CD4-positive, alpha-beta T cell (primary cell): ENCODE measurements at regions not wholly inside any gene's neighbourhood (a gene's known extent, or its start where the extent isn't known, plus 50 kb on each side); places are given as distances from the start of the nearest gene placed in this dataset.

Experiments
- ATAC-seq: fragments of 200-7000 bp; cut with Tn5 transposase; one replicate; pipeline ENCODE4 v1.10.0; 2022; ENCODE audit warnings: mild to moderate bottlenecking; ENCODE audit not compliant: poor library complexity
- CTCF ChIA-PET: fragments of 350-600 bp; sonication (Branson Sonifier 250); formaldehyde crosslinking; loops from one replicate; lab custom pipeline; 2021; ENCODE audit warnings: antibody characterized with exemption, inconsistent platforms; lab: Charles Lee
- POLR2A ChIA-PET: fragments of 350-600 bp; sonication (Branson Sonifier 250); formaldehyde crosslinking; loops from one replicate; lab custom pipeline; 2021; ENCODE audit warnings: antibody characterized with exemption, inconsistent platforms; lab: Charles Lee
- DNase-seq, 14 experiments: peaks; one replicate each; pipeline ENCODE4 v3.0.0-alpha.2; 2013 to 2020; ENCODE audit warnings: mixed read lengths in 2 of 14
- H3K27ac ChIP-seq, 2 donors: one replicate each; pipeline versions ENCODE4 v1.5.1 to v1.7.0; 2013; ENCODE audit warnings: low read length in 2 of 2, low read depth in 1 of 2, mild to moderate bottlenecking in 1 of 2
- H3K27me3 ChIP-seq, 2 experiments: 1 replicate in 1 of 2; 2 replicates in 1 of 2; pipeline versions ENCODE4 v1.6.1 to v1.7.0; 2013; ENCODE audit warnings: low read length in 2 of 2, control low read depth in 1 of 2, mild to moderate bottlenecking in 1 of 2, moderate library complexity in 1 of 2; ENCODE audit not compliant: insufficient read depth in 2 of 2, control insufficient read depth in 1 of 2
- H3K36me3 ChIP-seq: one replicate; pipeline ENCODE4 v1.6.1; 2013; ENCODE audit warnings: low read length, control low read depth; ENCODE audit not compliant: insufficient read depth
- H3K4me1 ChIP-seq: one replicate; pipeline ENCODE4 v1.6.1; 2013; ENCODE audit warnings: low read length, control low read depth; ENCODE audit not compliant: insufficient read depth
- H3K4me3 ChIP-seq: one replicate; pipeline ENCODE4 v1.5.1; 2013; ENCODE audit warnings: mild to moderate bottlenecking, low read length, moderate library complexity
- H3K9me3 ChIP-seq, 2 experiments: 1 replicate in 1 of 2; 2 replicates in 1 of 2; pipeline versions ENCODE4 v1.6.1 to v1.7.0; 2013; ENCODE audit warnings: low read length in 2 of 2, mild to moderate bottlenecking in 2 of 2, control low read depth in 1 of 2, moderate library complexity in 1 of 2; ENCODE audit not compliant: control insufficient read depth in 1 of 2, insufficient read depth in 1 of 2
- H3K27ac Mint-ChIP-seq: one replicate; pipeline ENCODE4 v1.8.0; 2020; ENCODE audit warnings: mixed read lengths
- H3K27me3 Mint-ChIP-seq: one replicate; pipeline ENCODE4 v1.8.0; 2021; ENCODE audit warnings: mixed read lengths
- H3K36me3 Mint-ChIP-seq: one replicate; pipeline ENCODE4 v1.8.0; 2021; ENCODE audit warnings: low read depth, mixed read lengths
- H3K4me1 Mint-ChIP-seq: one replicate; pipeline ENCODE4 v1.8.0; 2021; ENCODE audit warnings: low read depth, mixed read lengths
- H3K4me3 Mint-ChIP-seq: one replicate; pipeline ENCODE4 v1.8.0; 2020; ENCODE audit warnings: mild to moderate bottlenecking, mixed read lengths
- H3K9me3 Mint-ChIP-seq: one replicate; pipeline ENCODE4 v1.8.0; 2020; ENCODE audit warnings: mixed read lengths
- intact Hi-C, 2 experiments: fragments of 100-400 bp; cut with DNase I in 1 of 2; cut with micrococcal nuclease in 1 of 2; formaldehyde crosslinking; loops; one replicate each; pipeline versions ENCODE4 v1.15.1 to v1.9.0; 2023 to 2025; cut with DNase I, micrococcal nuclease
- TF ChIP-seq, protein P1 (sequence below): fragments of 200-600 bp; IDR thresholded peaks from one replicate; pipeline ENCODE4 v1.8.0; 2022; ENCODE audit warnings: antibody characterized with exemption, mild to moderate bottlenecking

DNA sequence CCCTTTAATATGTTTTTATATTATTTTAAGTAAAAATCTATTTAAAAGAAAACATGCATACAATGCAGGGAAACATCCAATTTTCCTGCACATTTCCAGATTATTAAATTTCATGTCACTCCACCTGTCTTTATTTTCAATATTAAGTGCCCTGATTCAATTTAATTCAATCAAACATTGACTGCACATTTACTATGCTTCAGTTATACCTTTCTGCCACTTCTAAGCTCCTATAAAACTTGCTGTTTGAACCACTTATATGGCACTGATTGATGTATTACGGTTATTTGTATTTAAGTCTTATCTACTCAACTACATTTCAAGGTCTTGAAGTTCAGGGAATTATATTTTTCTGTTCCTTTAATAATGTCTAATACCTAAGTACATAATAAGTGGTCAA lies 198.0 kb downstream of the CAVIN4 start:
- ATAC-seq (no peak), DNase-seq (no peak)
- Histone ChIP-seq H3K9me3 (no peaks in the 10 kb centered on the region), H3K4me3 (no peak overlapping the region), H3K27ac (no peak overlapping the region), H3K27me3 (no peaks in the 10 kb centered on the region), H3K4me1 (no peaks in the 10 kb centered on the region), H3K36me3 (no peaks in the 10 kb centered on the region)
- intact Hi-C loops, result no loop called here
- CTCF ChIA-PET, result no interaction called here
- TF ChIP-seq, protein P1, sequence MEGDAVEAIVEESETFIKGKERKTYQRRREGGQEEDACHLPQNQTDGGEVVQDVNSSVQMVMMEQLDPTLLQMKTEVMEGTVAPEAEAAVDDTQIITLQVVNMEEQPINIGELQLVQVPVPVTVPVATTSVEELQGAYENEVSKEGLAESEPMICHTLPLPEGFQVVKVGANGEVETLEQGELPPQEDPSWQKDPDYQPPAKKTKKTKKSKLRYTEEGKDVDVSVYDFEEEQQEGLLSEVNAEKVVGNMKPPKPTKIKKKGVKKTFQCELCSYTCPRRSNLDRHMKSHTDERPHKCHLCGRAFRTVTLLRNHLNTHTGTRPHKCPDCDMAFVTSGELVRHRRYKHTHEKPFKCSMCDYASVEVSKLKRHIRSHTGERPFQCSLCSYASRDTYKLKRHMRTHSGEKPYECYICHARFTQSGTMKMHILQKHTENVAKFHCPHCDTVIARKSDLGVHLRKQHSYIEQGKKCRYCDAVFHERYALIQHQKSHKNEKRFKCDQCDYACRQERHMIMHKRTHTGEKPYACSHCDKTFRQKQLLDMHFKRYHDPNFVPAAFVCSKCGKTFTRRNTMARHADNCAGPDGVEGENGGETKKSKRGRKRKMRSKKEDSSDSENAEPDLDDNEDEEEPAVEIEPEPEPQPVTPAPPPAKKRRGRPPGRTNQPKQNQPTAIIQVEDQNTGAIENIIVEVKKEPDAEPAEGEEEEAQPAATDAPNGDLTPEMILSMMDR, result no peak
- POLR2A ChIA-PET, result no interaction called here
- no peaks in the 10 kb centered on the region for H3K36me3 Mint-ChIP-seq
- no peak overlapping the region for H3K27ac Mint-ChIP-seq
- H3K27me3 Mint-ChIP-seq, result peaks cover 10% of the 10 kb centered on the region
- H3K4me1 Mint-ChIP-seq, result no peaks in the 10 kb centered on the region
- H3K4me3 Mint-ChIP-seq, result no peak overlapping the region
- no peaks in the 10 kb centered on the region for H3K9me3 Mint-ChIP-seq

DNA sequence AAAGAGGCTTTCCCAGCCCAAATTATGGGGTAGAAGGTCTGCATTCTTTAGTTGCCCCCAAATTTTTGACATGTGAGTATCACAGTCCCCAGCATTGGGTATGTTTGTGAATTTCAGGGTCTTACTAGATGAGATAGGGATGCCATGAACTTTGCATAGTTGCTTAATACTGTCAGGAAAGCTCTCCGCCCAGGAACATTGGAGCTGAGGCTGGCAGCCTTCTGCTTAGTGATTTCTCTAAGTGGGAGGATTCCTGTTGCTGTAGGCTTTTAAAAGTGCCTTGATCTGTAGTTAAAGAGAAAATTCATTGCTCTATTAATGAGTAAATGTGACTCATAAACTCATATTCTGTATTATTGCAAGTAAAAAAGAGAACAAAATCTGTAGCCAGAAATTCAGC lies 206.9 kb downstream of the CAVIN4 start:
- Histone ChIP-seq H3K9me3 (peaks cover 0 to 6% of the 10 kb centered on the region in 2 experiments), H3K4me1 (no peaks in the 10 kb centered on the region), H3K27ac (no peak overlapping the region), H3K4me3 (no peak overlapping the region), H3K36me3 (no peaks in the 10 kb centered on the region), H3K27me3 (no peaks in the 10 kb centered on the region)
- H3K36me3 Mint-ChIP-seq, result no peaks in the 10 kb centered on the region
- intact Hi-C loops, result no loop called here
- DNase-seq (no peak), ATAC-seq (no peak)
- H3K27me3 Mint-ChIP-seq, result no peaks in the 10 kb centered on the region
- ChIA-PET CTCF (no interaction called here), POLR2A (no interaction called here)
- TF ChIP-seq, protein P1, result no peak
- peaks cover 3% of the 10 kb centered on the region for H3K9me3 Mint-ChIP-seq
- H3K27ac Mint-ChIP-seq, result no peak overlapping the region
- H3K4me3 Mint-ChIP-seq, result no peak overlapping the region
- no peaks in the 10 kb centered on the region for H3K4me1 Mint-ChIP-seq

DNA sequence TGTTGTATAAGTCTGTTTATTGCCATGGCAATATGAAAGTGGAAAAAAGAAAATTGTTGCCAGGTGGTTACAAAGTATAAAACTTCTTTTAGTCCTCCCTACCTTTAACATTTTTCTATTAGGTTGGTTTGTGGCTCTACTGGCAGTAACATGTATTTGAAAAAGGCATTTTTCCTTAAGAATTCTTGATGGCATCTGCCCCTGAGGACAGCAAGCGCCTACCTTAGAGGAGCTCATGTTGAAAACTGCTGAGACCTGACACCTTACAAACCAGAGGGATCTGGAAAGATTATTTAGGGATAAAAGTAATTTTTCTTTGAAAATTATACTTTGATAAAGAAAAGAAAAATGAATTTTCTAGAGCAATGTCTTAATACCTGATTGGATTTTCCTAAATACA lies 208.1 kb downstream of the CAVIN4 start:
- H3K4me1 Mint-ChIP-seq, result no peaks in the 10 kb centered on the region
- intact Hi-C loops, result no loop called here
- H3K4me3 Mint-ChIP-seq, result no peak overlapping the region
- no peak for ATAC-seq
- H3K27ac ChIP-seq, result no peak overlapping the region
- H3K4me1 ChIP-seq, result no peaks in the 10 kb centered on the region
- ChIA-PET POLR2A (no interaction called here), CTCF (no interaction called here)
- peaks cover 0 to 6% of the 10 kb centered on the region in 2 experiments for H3K9me3 ChIP-seq
- DNase-seq, result no peak
- H3K27ac Mint-ChIP-seq, result no peak overlapping the region
- no peaks in the 10 kb centered on the region for H3K27me3 Mint-ChIP-seq
- no peaks in the 10 kb centered on the region for H3K36me3 Mint-ChIP-seq
- no peaks in the 10 kb centered on the region for H3K36me3 ChIP-seq
- TF ChIP-seq, protein P1, result no peak
- H3K4me3 ChIP-seq, result no peak overlapping the region
- peaks cover 6% of the 10 kb centered on the region for H3K9me3 Mint-ChIP-seq
- no peaks in the 10 kb centered on the region for H3K27me3 ChIP-seq
